HG03135 (cell line): ENCODE measurements at regions not wholly inside any gene's neighbourhood (a gene's known extent, or its start where the extent isn't known, plus 50 kb on each side); places are given as distances from the start of the nearest gene placed in this dataset.

Experiments
- ATAC-seq: cut with Tn5 transposase; IDR thresholded peaks from one replicate; pipeline ENCODE4 v1.9.1; 2021; ENCODE audit warnings: mild to moderate bottlenecking, moderate library complexity; ENCODE audit not compliant: unreplicated experiment

- ATAC-seq, result no peak
These were observed 102.2 kb upstream of the SERP2 start for GRCh38 chr13:44271473-44271872.

- ATAC-seq, result no peak
These were observed 101.7 kb upstream of the SERP2 start for GRCh38 chr13:44271915-44272341.

- ATAC-seq, result no peak
These were observed 100.9 kb upstream of the SERP2 start for GRCh38 chr13:44272692-44273091.

- ATAC-seq, result no peak
These were observed 100.4 kb upstream of the SERP2 start for GRCh38 chr13:44273216-44273615.

GRCh38 chr13:44273991-44274770 lies 99.4 kb upstream of the SERP2 start:
- peak; percentile 95 for ATAC-seq

GRCh38 chr13:44274771-44275205 lies 98.8 kb upstream of the SERP2 start:
- no peak for ATAC-seq

- no peak for ATAC-seq
These were observed 98.2 kb upstream of the SERP2 start for GRCh38 chr13:44275381-44275780.

- no peak for ATAC-seq
These were observed 97.6 kb upstream of the SERP2 start for GRCh38 chr13:44276061-44276460.

- no peak for ATAC-seq
These were observed 96.2 kb upstream of the SERP2 start for GRCh38 chr13:44277459-44277858.

GRCh38 chr13:44278166-44278565 lies 95.5 kb upstream of the SERP2 start:
- no peak for ATAC-seq

GRCh38 chr13:44280456-44280855 lies 93.2 kb upstream of the SERP2 start:
- no peak for ATAC-seq

GRCh38 chr13:44281252-44282000 lies 92.2 kb upstream of the SERP2 start:
- no peak for ATAC-seq

GRCh38 chr13:44283600-44283999 lies 90.0 kb upstream of the SERP2 start:
- no peak for ATAC-seq

- no peak for ATAC-seq
These were observed 85.7 kb upstream of the SERP2 start for GRCh38 chr13:44287958-44288357.

- no peak for ATAC-seq
These were observed 81.1 kb upstream of the SERP2 start for GRCh38 chr13:44292545-44292944.

- ATAC-seq, result no peak
These were observed 80.2 kb upstream of the SERP2 start for GRCh38 chr13:44293374-44293773.

GRCh38 chr13:44293908-44294735 lies 79.5 kb upstream of the SERP2 start:
- no peak for ATAC-seq

GRCh38 chr13:44294876-44295275 lies 78.7 kb upstream of the SERP2 start:
- ATAC-seq, result no peak

GRCh38 chr13:44296856-44297255 lies 76.8 kb upstream of the SERP2 start:
- no peak for ATAC-seq

- ATAC-seq, result no peak
These were observed 75.3 kb upstream of the SERP2 start for GRCh38 chr13:44298314-44298713.
